ENCODE measurements at regions not wholly inside any gene's neighbourhood (a gene's known extent, or its start where the extent isn't known, plus 50 kb on each side); places are given as distances from the start of the nearest gene placed in this dataset.
A peak's percentile ranks its signal among the peaks of the same experiment; 100 is the strongest.

DNA sequence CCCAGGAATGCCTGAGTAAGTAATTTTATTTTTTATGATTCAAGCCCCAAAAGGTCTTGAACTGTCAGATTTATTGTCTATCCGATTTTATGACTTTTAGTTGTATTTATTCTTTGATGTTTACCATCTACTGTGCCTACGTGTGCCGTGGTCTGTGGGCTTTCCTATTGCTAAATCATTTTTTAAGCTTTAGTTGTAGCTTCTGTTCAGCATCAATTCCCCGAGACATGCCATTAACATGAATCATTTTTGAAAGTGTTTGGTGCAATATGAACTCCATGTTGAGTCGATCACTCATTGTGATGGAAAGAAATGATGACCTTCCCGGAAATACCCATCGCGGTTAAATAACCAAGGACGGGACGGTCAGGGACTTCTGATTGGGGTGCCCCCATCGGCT, 268.7 kb upstream of the THRB start:
- TF ChIP-seq, protein P1, sequence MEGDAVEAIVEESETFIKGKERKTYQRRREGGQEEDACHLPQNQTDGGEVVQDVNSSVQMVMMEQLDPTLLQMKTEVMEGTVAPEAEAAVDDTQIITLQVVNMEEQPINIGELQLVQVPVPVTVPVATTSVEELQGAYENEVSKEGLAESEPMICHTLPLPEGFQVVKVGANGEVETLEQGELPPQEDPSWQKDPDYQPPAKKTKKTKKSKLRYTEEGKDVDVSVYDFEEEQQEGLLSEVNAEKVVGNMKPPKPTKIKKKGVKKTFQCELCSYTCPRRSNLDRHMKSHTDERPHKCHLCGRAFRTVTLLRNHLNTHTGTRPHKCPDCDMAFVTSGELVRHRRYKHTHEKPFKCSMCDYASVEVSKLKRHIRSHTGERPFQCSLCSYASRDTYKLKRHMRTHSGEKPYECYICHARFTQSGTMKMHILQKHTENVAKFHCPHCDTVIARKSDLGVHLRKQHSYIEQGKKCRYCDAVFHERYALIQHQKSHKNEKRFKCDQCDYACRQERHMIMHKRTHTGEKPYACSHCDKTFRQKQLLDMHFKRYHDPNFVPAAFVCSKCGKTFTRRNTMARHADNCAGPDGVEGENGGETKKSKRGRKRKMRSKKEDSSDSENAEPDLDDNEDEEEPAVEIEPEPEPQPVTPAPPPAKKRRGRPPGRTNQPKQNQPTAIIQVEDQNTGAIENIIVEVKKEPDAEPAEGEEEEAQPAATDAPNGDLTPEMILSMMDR (IDR thresholded peaks at IDR 0.05; ENCODE audit: low read depth, low read length, missing control alignments), result no peak
- DNase-seq (ENCODE audit: low read depth), result no peak
- H3K4me3 ChIP-seq (ENCODE audit: low read depth, low read length), result no peak overlapping the region

DNA sequence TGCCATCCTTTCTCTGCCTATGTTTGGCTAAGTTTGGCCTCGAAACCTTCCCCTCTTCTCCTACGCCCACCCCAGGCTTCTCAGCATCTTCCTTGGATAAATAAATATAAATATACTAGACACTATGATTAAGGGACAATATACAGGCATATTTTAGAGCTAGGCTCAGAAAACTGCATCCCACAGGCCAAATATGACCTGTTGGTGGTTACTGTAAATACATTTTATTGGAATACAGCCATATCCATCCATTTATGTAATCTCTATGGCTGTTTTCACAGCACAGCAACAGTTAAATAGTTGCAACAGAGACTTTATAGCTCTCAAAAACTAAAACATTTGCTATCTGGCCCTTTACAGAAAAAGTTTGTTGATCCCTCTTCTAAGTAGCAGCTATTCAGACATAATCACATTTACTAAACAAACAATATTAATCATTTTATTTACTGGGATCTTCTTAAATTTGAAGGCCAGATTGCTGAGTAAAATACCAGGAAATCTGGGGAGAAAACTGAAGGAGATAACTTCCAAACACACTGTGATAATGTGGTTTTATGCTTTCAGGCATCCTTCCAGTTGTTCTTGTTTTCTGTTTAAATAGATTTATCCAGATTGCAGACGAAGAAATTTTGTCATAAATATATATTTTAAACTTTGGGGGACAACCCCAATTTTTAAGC, 269.7 kb upstream of the THRB start:
- no peak overlapping the region for H3K4me3 ChIP-seq (ENCODE audit: low read depth, low read length)
- TF ChIP-seq, protein P1 (IDR thresholded peaks at IDR 0.05; ENCODE audit: low read depth, low read length, missing control alignments), result no peak
- no peak for DNase-seq (ENCODE audit: low read depth)

GRCh38 chr3:24765399-24765798, 270.7 kb upstream of the THRB start:
- TF ChIP-seq, protein P1 (IDR thresholded peaks at IDR 0.05; ENCODE audit: low read depth, low read length, missing control alignments), result no peak
- no peak overlapping the region for H3K4me3 ChIP-seq (ENCODE audit: low read depth, low read length)
- no peak for DNase-seq (ENCODE audit: low read depth)

DNA sequence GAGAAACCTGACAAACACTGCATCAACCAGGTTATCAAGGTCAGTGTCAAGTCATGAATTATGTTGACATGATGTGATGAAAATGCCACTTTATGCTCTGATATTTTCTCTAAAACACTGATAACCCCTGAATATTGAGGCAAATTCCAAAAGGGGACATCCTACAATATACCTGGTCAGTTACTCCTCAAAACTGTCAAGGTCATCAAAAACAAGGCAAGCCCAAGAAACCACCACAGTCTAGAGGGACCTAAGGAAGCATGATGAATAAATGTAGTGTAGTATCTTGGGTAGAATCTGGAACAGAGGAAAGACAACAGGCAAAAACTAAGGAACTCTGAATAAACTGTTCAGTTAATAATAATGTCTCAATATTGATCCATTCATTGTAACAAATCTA, 275.3 kb upstream of the THRB start:
- H3K4me3 ChIP-seq (ENCODE audit: low read depth, low read length), result no peak overlapping the region
- no peak for DNase-seq (ENCODE audit: low read depth)
- TF ChIP-seq, protein P1 (IDR thresholded peaks at IDR 0.05; ENCODE audit: low read depth, low read length, missing control alignments), result no peak

DNA sequence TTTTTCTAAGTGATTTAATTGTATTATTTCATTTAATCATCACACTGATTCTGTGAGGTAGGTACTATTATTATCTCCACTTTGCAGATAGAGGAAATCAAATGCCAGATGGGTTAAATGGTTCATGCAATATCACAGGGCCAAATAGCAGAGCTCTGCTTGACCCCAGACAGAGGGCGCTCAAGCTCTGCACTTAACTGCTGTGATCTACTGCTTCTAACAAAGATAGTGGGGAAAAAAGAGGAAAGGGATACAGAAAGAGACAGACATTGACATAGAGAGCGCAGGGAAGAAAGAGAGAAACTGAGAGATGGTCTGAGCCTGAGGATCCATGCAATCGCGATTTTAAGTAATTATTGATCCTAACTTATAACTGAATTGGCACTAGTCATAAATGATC, 279.1 kb upstream of the THRB start:
- TF ChIP-seq, protein P1 (IDR thresholded peaks at IDR 0.05; ENCODE audit: low read depth, low read length, missing control alignments), result peak; percentile 71
- H3K4me3 ChIP-seq (ENCODE audit: low read depth, low read length), result no peak overlapping the region

DNA sequence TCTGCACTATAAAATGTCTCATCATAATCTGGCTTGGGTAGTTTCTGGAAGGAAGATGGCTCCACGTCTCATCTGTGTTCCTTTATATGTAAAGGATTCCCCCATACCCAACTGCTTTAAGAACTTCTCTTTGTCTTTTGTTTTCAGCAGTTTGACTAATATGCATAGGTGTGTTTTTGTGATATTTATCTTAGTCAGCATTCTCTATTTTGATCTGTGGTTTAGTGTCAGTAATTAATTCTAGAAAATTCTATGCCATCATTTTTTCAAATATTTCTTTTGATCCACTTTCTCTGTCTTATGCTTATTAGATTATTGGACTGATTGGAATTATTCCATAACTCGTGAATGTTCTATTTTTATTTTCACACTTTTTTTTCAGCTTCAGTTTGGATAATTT, 286.3 kb upstream of the THRB start:
- no peak for DNase-seq (ENCODE audit: low read depth)
- H3K4me3 ChIP-seq (ENCODE audit: low read depth, low read length), result no peak overlapping the region
- TF ChIP-seq, protein P1 (IDR thresholded peaks at IDR 0.05; ENCODE audit: low read depth, low read length, missing control alignments), result no peak

More for the DNA sequence above, 279.1 kb upstream of the THRB start:
- peak; percentile 10 for DNase-seq (ENCODE audit: low read depth)

- TF ChIP-seq, protein P1 (IDR thresholded peaks at IDR 0.05; ENCODE audit: low read depth, low read length, missing control alignments), result no peak
- DNase-seq (ENCODE audit: low read depth), result no peak
- no peak overlapping the region for H3K4me3 ChIP-seq (ENCODE audit: low read depth, low read length)
Observed at GRCh38 chr3:24781454-24781853, 286.8 kb upstream of the THRB start.

All from GM12864 (cell line).